Upper lobe of left lung (tissue), 6 donors: ENCODE measurements at regions not wholly inside any gene's neighbourhood (a gene's known extent, or its start where the extent isn't known, plus 50 kb on each side); places are given as distances from the start of the nearest gene placed in this dataset.

Source experiments
- ATAC-seq, 2 donors: fragments of 200-7000 bp; cut with Tn5 transposase; one replicate each; pipeline ENCODE4 v1.9.1; 2022; ENCODE audit warnings: mild to moderate bottlenecking in 2 of 2, moderate library complexity in 2 of 2; ENCODE audit not compliant: low FRiP score in 2 of 2
- DNase-seq, 2 donors: peaks; one replicate each; pipeline ENCODE4 v3.0.0-alpha.2; 2019 to 2020
- H3K27ac ChIP-seq, 4 donors: fragments of 200-600 bp; sonication (generic); one replicate each; pipeline ENCODE4 v1.5.1; 2016 to 2019
- H3K27me3 ChIP-seq, 4 donors: fragments of 200-600 bp; sonication (generic); one replicate each; pipeline ENCODE4 v1.5.1; 2017 to 2019
- H3K36me3 ChIP-seq, 4 donors: fragments of 200-600 bp; sonication (generic); one replicate each; pipeline ENCODE4 v1.5.1; 2016 to 2019
- H3K4me1 ChIP-seq, 4 donors: fragments of 200-600 bp; sonication (generic); one replicate each; pipeline ENCODE4 v1.5.1; 2018 to 2019
- H3K4me3 ChIP-seq, 4 donors: fragments of 200-600 bp; sonication (generic); one replicate each; pipeline ENCODE4 v1.5.1; 2017 to 2019; ENCODE audit warnings: mild to moderate bottlenecking in 2 of 4, moderate library complexity in 1 of 4
- H3K9me3 ChIP-seq, 4 donors: fragments of 200-600 bp; sonication (generic); one replicate each; pipeline ENCODE4 v1.5.1; 2018 to 2019
- CTCF ChIP-seq, 6 experiments: fragments of 450-650 bp in 4 of 6; fragments of 200-600 bp in 2 of 6; sonication (generic) in 2 of 6; IDR thresholded peaks; one replicate each; pipeline ENCODE4 v1.5.1; 2016 to 2019; ENCODE audit warnings: antibody characterized with exemption in 6 of 6
- EP300 ChIP-seq, 4 donors: sonication (generic); formaldehyde crosslinking; IDR thresholded peaks; one replicate each; pipeline ENCODE4 v1.5.1; 2017; ENCODE audit warnings: antibody characterized with exemption in 4 of 4, control low read depth in 2 of 4
- POLR2A ChIP-seq, 4 donors: fragments of 450-650 bp; IDR thresholded peaks; one replicate each; pipeline ENCODE4 v1.5.1; 2016 to 2017; ENCODE audit warnings: antibody characterized with exemption in 4 of 4, mild to moderate bottlenecking in 2 of 4
- POLR2AphosphoS5 ChIP-seq, 2 donors: sonication (generic); formaldehyde crosslinking; IDR thresholded peaks; one replicate each; pipeline ENCODE4 v1.5.1; 2017; ENCODE audit warnings: antibody characterized with exemption in 2 of 2
- WGBS, 2 donors: methylation state at CpG; one replicate each; pipeline ENCODE4 v1.1.5; 2017 to 2018; 5-methylcytosine and 5-hydroxymethylcytosine counted together
- donor health status: DM: no; HTN: no; CAD: no; lungs with moderate emphysema.
- donor health status: DM: no; HTN: yes; CAD: no; lungs with severe emphysema.

- peaks cover 0 to 4% (median 0%) of the 10 kb centered on the region in 4 donors for H3K4me1 ChIP-seq
- no peaks in the 10 kb centered on the region for H3K36me3 ChIP-seq
- H3K9me3 ChIP-seq = no peaks in the 10 kb centered on the region
- WGBS, 2 donors = 86 to 95% methylated on average over 1 of the region's 1 CpG
- DNase-seq = no peak
- H3K27me3 ChIP-seq = no peaks in the 10 kb centered on the region
- no peak overlapping the region for H3K4me3 ChIP-seq
- TF ChIP-seq POLR2AphosphoS5 (IDR thresholded peaks at IDR 0.05) (no peak), CTCF (IDR thresholded peaks at IDR 0.05) (no peak), POLR2A (IDR thresholded peaks at IDR 0.05) (no peak), EP300 (IDR thresholded peaks at IDR 0.05) (no peak)
- no peak for ATAC-seq
- no peak overlapping the region for H3K27ac ChIP-seq
Measured at GRCh38 chr5:125720721-125721120, 702.5 kb upstream of the GRAMD2B start.

DNA sequence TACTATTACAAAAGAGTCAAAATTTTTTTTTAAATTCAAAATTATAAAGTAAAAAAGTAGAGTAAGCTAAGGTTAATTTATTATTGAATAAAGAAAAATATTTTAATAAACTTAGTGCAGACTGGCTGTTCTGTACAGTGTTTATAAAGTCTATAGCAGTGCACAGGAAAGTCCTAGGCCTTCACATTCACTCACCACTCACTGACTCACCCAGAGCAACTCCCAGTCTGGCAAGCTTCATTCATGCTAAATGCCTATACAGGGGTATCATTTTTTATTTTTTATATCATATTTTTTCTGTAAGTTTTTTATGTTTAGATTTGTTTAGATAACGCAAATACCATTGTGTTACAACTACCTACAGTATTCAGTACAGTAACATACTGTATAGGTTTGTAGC, 700.7 kb upstream of the GRAMD2B start:
- no peak overlapping the region for H3K4me3 ChIP-seq

DNA sequence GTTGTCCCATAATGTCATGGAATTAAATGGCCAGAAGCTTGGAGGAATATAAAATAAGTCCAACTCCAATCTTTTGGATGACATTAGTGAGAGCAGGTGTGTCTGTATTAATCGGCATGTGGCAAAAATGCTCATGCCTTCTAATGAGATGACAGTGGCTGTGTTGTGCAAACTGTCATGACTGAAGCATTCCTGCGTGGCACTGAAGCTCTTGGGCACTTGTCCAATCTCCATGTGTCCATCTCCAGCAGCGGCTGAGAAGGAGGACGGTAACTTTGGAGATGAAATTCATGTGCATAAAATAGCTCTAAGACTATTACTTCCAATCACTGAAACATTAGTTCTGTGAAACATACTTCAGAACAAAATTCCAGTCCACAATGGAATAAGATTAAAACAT, 697.5 kb upstream of the GRAMD2B start:
- Histone ChIP-seq H3K27me3 (no peaks in the 10 kb centered on the region), H3K9me3 (no peaks in the 10 kb centered on the region), H3K36me3 (no peaks in the 10 kb centered on the region), H3K27ac (no peak overlapping the region), H3K4me3 (no peak overlapping the region), H3K4me1 (no peaks in the 10 kb centered on the region)
- ATAC-seq (no peak), DNase-seq (no peak)
- TF ChIP-seq POLR2AphosphoS5 (IDR thresholded peaks at IDR 0.05) (no peak), EP300 (IDR thresholded peaks at IDR 0.05) (no peak), CTCF (IDR thresholded peaks at IDR 0.05) (no peak)
- WGBS, 2 donors = 74 to 83% methylated on average over 4 of the region's 4 CpGs

More for the DNA sequence above, 700.7 kb upstream of the GRAMD2B start:
- DNase-seq = no peak
- Histone ChIP-seq H3K27me3 (no peaks in the 10 kb centered on the region), H3K9me3 (no peaks in the 10 kb centered on the region), H3K4me1 (peaks cover 0 to 4% (median 0%) of the 10 kb centered on the region in 4 donors), H3K36me3 (no peaks in the 10 kb centered on the region), H3K27ac (no peak overlapping the region)
- 81 to 92% methylated on average over 1 of the region's 1 CpG for WGBS, 2 donors
- TF ChIP-seq CTCF (IDR thresholded peaks at IDR 0.05) (no peak), POLR2AphosphoS5 (IDR thresholded peaks at IDR 0.05) (no peak)
- ATAC-seq = no peak

GRCh38 chr5:125743939-125744338, 679.3 kb upstream of the GRAMD2B start:
- H3K36me3 ChIP-seq = no peaks in the 10 kb centered on the region
- 94 to 99% methylated on average over 3 of the region's 3 CpGs for WGBS, 2 donors
- H3K4me1 ChIP-seq = no peaks in the 10 kb centered on the region
- no peak overlapping the region for H3K27ac ChIP-seq
- TF ChIP-seq POLR2A (IDR thresholded peaks at IDR 0.05) (no peak), CTCF (IDR thresholded peaks at IDR 0.05) (no peak), POLR2AphosphoS5 (IDR thresholded peaks at IDR 0.05) (no peak), EP300 (IDR thresholded peaks at IDR 0.05) (no peak)
- DNase-seq (no peak), ATAC-seq (peak in 1 of 2 donors; percentile 26)
- no peaks in the 10 kb centered on the region for H3K9me3 ChIP-seq
- no peaks in the 10 kb centered on the region for H3K27me3 ChIP-seq
- H3K4me3 ChIP-seq = no peak overlapping the region

GRCh38 chr5:125746917-125747316, 676.3 kb upstream of the GRAMD2B start:
- TF ChIP-seq POLR2AphosphoS5 (IDR thresholded peaks at IDR 0.05) (no peak), EP300 (IDR thresholded peaks at IDR 0.05) (no peak), POLR2A (IDR thresholded peaks at IDR 0.05) (no peak), CTCF (IDR thresholded peaks at IDR 0.05) (no peak)
- 86 to 93% methylated on average over 1 of the region's 1 CpG for WGBS, 2 donors
- no peak overlapping the region for H3K4me3 ChIP-seq
- no peaks in the 10 kb centered on the region for H3K4me1 ChIP-seq
- no peaks in the 10 kb centered on the region for H3K36me3 ChIP-seq
- no peak for ATAC-seq
- no peak for DNase-seq
- no peak overlapping the region for H3K27ac ChIP-seq
- H3K27me3 ChIP-seq = no peaks in the 10 kb centered on the region
- H3K9me3 ChIP-seq = no peaks in the 10 kb centered on the region
